Mesothelial cell of epicardium (in vitro differentiated cells): ENCODE measurements at regions not wholly inside any gene's neighbourhood (a gene's known extent, or its start where the extent isn't known, plus 50 kb on each side); places are given as distances from the start of the nearest gene placed in this dataset.
"Not testable (repeated sequence)": the region's sequence is repeated elsewhere in the genome, so short reads cannot be mapped to it uniquely, and the experiment has no call there.

ENCODE experiments used
- DNase-seq, 2 experiments: peaks; one replicate each; pipeline ENCODE4 v3.0.0; 2021; ENCODE audit warnings: low spot score in 2 of 2; ENCODE audit not compliant: unreplicated experiment in 2 of 2
- H3K27ac Mint-ChIP-seq: 2 replicates; pipeline ENCODE4 v1.8.0; 2021; ENCODE audit warnings: mixed read lengths
- H3K27me3 Mint-ChIP-seq: 2 replicates; pipeline ENCODE4 v1.8.0; 2021; ENCODE audit warnings: low read depth, mixed read lengths
- H3K36me3 Mint-ChIP-seq: 2 replicates; pipeline ENCODE4 v1.8.0; 2021; ENCODE audit warnings: mixed read lengths
- H3K4me1 Mint-ChIP-seq: 2 replicates; pipeline ENCODE4 v1.8.0; 2021; ENCODE audit warnings: mixed read lengths
- H3K4me3 Mint-ChIP-seq: 2 replicates; pipeline ENCODE4 v1.8.0; 2021; ENCODE audit warnings: mild to moderate bottlenecking, moderate library complexity, mixed read lengths
- H3K9me3 Mint-ChIP-seq: 2 replicates; pipeline ENCODE4 v1.8.0; 2021; ENCODE audit warnings: mixed read lengths
- CTCF ChIP-seq: fragments of 200-600 bp; sonication (generic); IDR thresholded peaks from one replicate; pipeline ENCODE4 v1.5.0; 2021; ENCODE audit warnings: antibody characterized with exemption; ENCODE audit not compliant: unreplicated experiment

GRCh38 chr1:29390075-29390474, 153.8 kb downstream of the PTPRU start:
- no peak overlapping the region for H3K27ac Mint-ChIP-seq
- DNase-seq: no peak
- H3K36me3 Mint-ChIP-seq: no peaks in the 10 kb centered on the region
- peaks cover 15% of the 10 kb centered on the region for H3K27me3 Mint-ChIP-seq
- H3K4me3 Mint-ChIP-seq: no peak overlapping the region
- H3K4me1 Mint-ChIP-seq: peaks cover 17% of the 10 kb centered on the region
- no peak for TF ChIP-seq CTCF
- H3K9me3 Mint-ChIP-seq: no peaks in the 10 kb centered on the region

- no peak for TF ChIP-seq CTCF
- H3K4me3 Mint-ChIP-seq: no peak overlapping the region
- peaks cover 15% of the 10 kb centered on the region for H3K27me3 Mint-ChIP-seq
- H3K4me1 Mint-ChIP-seq: peaks cover 17% of the 10 kb centered on the region
- DNase-seq: peak in 1 of 2 experiments; percentile 9
- H3K36me3 Mint-ChIP-seq: no peaks in the 10 kb centered on the region
- no peak overlapping the region for H3K27ac Mint-ChIP-seq
- no peaks in the 10 kb centered on the region for H3K9me3 Mint-ChIP-seq
Measured at GRCh38 chr1:29389533-29390041, 153.3 kb downstream of the PTPRU start.

- peaks cover 16% of the 10 kb centered on the region for H3K27me3 Mint-ChIP-seq
- no peak overlapping the region for H3K27ac Mint-ChIP-seq
- H3K36me3 Mint-ChIP-seq: no peaks in the 10 kb centered on the region
- H3K4me1 Mint-ChIP-seq: peaks cover 17% of the 10 kb centered on the region
- H3K9me3 Mint-ChIP-seq: no peaks in the 10 kb centered on the region
- no peak for TF ChIP-seq CTCF
- no peak overlapping the region for H3K4me3 Mint-ChIP-seq
- DNase-seq: peak in 1 of 2 experiments; percentile 0
Measured at GRCh38 chr1:29388884-29389283, 152.6 kb downstream of the PTPRU start.

GRCh38 chr1:29388170-29388569, 151.8 kb downstream of the PTPRU start:
- H3K27me3 Mint-ChIP-seq: peaks cover 19% of the 10 kb centered on the region
- DNase-seq: peak in 1 of 2 experiments; percentile 19
- H3K4me1 Mint-ChIP-seq: peaks cover 23% of the 10 kb centered on the region
- no peak overlapping the region for H3K27ac Mint-ChIP-seq
- no peaks in the 10 kb centered on the region for H3K36me3 Mint-ChIP-seq
- H3K4me3 Mint-ChIP-seq: no peak overlapping the region
- H3K9me3 Mint-ChIP-seq: no peaks in the 10 kb centered on the region
- no peak for TF ChIP-seq CTCF

DNA sequence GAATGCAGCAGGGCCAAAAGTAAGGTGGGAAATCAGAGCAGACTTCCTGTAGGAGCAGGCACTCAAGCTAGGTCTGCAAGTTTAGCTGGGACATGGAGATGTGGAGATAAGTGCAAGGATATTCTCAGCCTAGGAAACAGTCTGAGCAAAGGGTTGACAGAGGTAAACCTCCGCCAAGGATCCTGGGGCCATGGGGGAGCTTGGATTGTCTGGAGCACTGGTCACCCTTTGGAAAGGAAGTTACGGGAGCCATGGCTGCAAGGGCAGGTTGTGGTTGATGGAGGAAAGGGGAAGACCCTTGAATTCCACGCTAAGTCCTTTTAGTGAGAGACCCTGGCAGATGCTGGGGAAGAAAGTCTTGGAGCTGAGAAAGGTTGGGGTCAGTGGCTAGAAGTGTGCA, 150.9 kb downstream of the PTPRU start:
- peak in 1 of 2 experiments; percentile 14 for DNase-seq
- H3K36me3 Mint-ChIP-seq: no peaks in the 10 kb centered on the region

GRCh38 chr1:29386453-29386852, 150.1 kb downstream of the PTPRU start:
- H3K4me3 Mint-ChIP-seq, H3K27ac Mint-ChIP-seq: not testable (repeated sequence)

More for the DNA sequence above, 150.9 kb downstream of the PTPRU start:
- no peak overlapping the region for H3K27ac Mint-ChIP-seq
- no peak for TF ChIP-seq CTCF
- peaks cover 23% of the 10 kb centered on the region for H3K27me3 Mint-ChIP-seq
- H3K9me3 Mint-ChIP-seq: no peaks in the 10 kb centered on the region
- H3K4me3 Mint-ChIP-seq: no peak overlapping the region
- H3K4me1 Mint-ChIP-seq: peaks cover 23% of the 10 kb centered on the region

More at GRCh38 chr1:29386453-29386852, 150.1 kb downstream of the PTPRU start:
- H3K36me3 Mint-ChIP-seq, H3K9me3 Mint-ChIP-seq: not testable (repeated sequence)
- H3K4me1 Mint-ChIP-seq: peaks cover 19% of the 10 kb centered on the region
- peaks cover 23% of the 10 kb centered on the region for H3K27me3 Mint-ChIP-seq
- peak in 1 of 2 experiments; percentile 11 for DNase-seq
